Activated T-helper 1 cell treated with anti-CD3 and anti-CD28 coated beads, Interleukin-2, amount 50 U/mL, for 16 hours (primary cell): ENCODE measurements at regions not wholly inside any gene's neighbourhood (a gene's known extent, or its start where the extent isn't known, plus 50 kb on each side); places are given as distances from the start of the nearest gene placed in this dataset.
"Not testable (repeated sequence)": the region's sequence is repeated elsewhere in the genome, so short reads cannot be mapped to it uniquely, and the experiment has no call there.

Experiments
- DNase-seq, 2 donors: peaks; one replicate each; pipeline ENCODE4 v3.0.0-alpha.2; 2020; ENCODE audit warnings: low read depth in 1 of 2, low spot score in 1 of 2

DNA sequence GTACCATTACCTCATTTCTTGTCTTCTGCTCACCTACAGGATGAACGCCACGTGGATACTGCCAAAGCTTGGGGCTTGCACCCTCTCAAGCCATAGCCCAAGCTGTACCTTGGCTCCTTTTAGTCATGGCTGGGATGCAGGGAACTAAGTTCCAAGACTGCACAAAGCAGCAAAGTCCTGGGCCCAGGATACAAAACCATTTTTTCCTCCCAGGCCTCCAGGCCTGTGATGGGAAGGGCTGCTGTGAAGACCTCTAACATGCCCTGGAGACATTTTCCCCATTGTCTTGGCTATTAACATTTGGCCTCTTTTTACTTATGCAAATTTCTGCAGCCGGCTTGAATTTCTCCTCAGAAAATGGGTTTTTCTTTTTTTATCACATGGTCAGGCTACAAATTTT lies 795.1 kb upstream of the VRK2 start:
- not testable (repeated sequence) for DNase-seq

DNA sequence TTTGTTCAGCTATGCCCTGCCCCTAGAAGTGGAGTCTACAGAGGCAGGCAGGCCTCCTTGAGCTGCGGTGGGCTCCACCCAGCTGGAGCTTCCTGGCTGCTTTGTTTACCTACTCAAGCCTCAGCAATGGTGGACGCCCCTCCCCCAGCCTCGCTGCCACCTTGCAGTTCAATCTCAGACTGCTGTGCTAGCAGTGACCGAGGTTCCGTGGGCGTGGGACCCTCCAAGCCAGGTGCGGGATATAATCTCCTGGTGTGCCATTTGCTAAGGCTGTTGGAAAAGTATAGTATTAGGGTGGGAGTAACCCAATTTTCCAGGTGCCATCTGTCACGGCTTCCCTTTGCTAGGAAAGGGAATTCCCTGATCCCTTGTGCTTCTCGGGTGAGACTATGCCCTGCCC lies 770.2 kb upstream of the VRK2 start:
- DNase-seq, result not testable (repeated sequence)

DNA sequence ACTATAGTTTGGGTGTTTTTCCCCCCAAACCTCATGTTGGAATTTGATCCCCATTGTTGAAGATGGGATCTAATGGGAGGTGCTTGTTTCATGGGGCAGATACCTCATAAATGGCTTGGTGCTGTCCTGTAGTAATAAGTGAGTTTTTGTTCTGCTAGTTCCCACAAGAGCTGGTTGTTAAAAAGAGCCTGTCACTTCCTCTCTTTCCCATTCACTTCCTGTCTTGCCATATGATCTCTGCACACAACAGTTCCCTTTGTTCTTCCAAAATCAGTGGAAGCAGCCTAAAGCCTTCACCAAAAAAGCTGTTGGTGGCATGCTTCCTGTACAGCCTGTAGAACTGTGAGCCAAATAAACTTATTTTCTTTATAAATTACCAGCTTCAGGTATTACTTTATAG lies 768.2 kb upstream of the VRK2 start:
- DNase-seq, result no peak

DNA sequence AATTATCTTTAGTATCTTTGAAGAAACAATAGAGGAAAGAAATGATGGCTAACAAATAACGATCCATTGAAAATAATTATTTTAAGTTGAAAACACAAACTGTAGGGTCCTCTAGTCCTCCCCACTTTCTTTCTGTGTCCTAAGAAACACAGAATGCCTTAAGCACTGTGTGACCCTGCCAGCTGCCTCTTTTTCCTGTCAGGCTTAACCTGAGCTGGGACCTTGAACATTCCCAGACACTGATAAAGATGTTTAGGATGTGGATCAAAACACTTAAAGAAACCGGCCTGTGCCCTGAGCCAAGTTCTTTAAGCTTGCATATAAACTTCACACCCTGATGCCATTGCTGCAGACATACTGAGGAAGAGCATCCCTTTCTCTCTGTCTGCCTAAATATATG lies 755.4 kb upstream of the VRK2 start:
- DNase-seq, result no peak

DNA sequence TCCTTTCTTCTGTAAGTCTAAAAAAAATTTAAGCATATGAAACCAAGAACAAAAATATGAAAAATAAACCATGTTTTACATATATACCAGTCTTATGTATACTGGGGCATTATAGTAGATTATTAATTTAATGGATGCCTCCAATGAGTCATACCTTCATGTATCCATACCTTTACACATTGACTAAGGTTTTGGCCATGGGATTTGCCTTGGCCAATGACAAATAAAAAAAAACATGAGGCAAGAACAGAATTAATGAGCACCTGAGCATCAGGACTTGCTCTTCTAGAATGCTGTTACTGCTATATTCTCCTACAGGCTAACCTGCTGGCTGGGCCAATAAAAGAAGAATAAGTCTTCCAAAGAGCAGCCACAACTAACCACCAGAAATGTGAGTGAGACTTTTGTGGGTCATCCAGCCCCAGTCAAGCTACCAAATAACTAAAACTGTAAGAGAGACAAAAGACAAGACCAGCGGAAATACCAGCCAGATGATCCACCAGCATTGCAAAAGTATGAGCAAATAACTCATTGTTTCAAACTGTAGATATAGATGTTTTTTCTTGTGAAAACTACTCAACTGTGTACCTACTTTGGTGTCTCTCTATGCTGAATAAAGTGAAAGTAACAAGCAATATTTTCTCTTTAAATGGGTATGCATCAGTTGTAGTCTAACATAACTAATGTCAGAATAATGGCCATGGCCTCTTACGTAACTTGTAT lies 749.6 kb upstream of the VRK2 start:
- DNase-seq, result no peak

DNA sequence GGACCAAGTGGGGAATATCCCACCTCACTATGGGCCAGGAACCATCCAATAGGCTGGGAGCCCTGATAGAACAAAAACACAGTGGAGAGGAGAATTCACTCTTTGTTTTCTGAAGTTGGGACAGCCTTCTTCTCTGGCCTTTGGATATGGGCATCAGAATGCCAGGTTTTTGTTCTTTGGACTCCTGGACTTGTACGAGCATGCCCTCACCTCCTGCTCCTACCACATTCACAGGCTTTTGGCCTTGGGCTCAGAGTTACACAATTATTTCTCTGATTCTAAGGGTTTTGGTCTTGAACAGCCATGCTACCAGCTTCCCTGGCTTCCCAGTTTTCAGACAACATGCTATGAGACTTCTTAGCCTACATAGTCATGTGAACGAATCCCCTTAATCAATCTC lies 732.9 kb upstream of the VRK2 start:
- no peak for DNase-seq

DNA sequence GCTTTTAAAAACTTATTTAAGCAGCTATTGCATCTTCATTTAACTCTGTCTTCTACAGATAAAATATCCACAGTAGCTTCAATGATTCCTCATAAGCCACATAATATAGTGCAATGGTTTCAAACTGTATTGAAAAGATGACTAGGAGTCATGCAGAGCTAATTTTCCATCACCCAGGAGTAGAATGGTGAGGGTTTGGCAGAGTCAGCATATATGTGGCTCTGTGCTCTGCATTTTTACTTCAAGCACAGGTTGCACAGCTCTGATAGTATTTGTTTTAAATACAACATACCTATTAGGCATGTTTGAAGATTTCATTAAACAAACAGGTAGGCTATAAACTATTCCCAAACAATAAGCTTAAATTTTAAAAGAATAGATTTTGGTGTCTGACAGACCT lies 731.9 kb upstream of the VRK2 start:
- no peak for DNase-seq

DNA sequence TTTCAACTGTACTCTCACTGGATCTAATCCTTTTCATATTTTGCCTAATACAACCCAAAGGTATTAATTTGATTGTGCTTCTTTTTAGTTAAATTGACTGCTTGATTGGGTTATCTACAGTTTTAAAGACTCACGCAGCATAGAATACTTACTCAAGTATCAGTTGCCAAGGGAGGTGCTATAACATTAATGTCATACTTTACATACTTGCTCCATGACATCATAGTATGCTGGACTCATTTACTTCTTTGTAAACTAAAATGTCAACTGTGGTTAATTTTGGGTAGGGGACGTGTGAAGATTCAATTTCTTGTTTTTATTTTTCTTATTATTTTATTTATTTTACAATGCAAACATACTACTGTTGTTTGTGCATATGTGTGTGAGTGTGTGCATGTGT lies 716.2 kb upstream of the VRK2 start:
- no peak for DNase-seq

DNA sequence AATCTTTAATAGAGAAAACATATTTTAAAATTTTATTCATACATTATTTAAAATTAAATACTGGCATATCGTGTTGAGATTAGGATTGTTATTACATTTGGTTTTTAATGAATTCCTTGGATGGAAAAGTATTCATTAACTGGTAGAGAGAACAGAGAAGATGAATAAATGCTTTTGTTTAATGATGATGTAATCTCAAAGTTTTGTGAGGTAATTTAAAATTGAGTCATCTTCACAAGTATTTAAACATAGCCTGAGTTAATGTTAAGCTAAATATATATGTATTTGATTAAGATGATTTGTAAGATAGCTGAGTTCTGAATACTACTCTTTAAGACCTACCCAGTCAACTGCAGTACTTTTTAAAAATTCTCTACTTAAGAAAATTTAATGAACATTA lies 713.4 kb upstream of the VRK2 start:
- no peak for DNase-seq

DNA sequence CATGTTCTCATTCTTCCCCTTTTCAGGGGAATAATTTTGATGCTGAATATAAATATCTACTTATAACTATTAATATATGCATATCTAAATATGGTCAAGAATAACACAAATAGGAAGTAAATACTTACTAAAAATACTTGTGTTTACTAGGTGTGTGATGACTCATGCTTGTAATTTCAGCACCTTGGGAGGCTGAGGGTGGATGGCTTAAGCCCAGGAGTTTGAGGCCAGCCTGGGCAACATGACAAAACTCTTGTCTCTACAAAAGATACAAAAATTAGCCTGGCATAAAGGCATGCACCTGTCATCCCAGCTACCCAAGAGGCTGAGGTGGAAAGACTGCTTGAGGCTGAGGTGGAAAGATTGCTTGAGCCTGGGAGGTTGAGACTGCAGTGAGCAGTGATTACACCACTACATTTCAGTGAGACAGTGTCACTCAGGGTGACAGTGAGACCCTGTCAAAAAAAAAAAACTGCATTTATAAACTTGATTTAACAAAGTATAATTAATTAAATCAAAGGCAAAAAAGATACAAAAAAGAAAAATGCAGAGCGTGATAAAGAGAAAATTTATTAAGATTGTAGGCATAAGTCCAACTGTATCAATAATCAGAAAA lies 703.1 kb upstream of the VRK2 start:
- no peak for DNase-seq

DNA sequence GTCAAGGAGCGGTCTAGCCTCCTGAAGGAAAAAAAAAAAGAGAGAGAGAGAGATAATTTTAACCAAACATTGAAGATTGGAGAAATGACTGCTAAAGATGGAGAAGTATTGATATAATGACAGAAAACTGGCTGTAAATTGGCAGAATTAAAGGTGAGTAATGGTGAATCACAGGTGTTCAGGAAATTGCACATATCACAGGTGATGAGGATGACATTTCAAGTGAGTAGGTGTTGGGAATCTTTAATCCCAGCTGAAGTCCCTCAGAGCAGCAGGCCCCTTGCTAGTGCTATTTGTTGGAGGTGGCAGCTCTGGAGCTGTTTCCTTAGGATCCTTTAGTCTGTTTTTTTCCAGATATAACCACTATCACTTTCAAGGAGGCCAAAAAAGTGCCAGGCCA lies 678.4 kb upstream of the VRK2 start:
- DNase-seq, result no peak

DNA sequence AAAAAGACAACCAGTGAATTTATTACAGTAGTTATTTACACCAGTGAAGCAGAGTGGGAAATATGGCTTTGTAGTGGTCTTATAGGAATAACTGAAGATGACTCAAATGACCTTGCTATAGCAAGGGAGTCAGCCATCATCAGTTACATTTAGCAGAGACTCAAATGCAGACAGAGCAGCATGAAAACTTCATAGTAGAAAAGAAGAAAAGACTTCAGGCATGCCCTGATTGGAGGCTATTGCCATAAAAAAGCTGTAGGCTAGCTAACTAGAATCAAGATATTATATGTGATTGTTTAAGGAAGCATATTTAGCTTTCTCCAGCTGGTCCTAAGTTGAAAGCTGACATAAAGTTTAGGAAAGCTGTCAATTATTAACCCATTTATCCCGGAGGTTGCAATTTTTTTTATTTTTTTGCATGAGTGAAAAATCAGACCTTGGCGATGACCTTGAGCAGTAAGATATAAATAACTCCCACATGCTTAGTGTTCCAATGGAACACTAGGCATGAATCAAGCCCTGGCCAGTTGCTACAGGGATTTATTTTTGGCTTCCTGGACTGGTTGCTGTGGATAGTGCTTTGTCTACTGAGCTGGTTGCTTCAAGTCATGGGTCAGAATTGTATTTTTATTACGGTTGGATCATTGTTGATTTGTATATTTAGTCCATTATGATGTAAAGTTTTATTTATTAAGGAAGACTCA lies 675.6 kb upstream of the VRK2 start:
- DNase-seq, result no peak

DNA sequence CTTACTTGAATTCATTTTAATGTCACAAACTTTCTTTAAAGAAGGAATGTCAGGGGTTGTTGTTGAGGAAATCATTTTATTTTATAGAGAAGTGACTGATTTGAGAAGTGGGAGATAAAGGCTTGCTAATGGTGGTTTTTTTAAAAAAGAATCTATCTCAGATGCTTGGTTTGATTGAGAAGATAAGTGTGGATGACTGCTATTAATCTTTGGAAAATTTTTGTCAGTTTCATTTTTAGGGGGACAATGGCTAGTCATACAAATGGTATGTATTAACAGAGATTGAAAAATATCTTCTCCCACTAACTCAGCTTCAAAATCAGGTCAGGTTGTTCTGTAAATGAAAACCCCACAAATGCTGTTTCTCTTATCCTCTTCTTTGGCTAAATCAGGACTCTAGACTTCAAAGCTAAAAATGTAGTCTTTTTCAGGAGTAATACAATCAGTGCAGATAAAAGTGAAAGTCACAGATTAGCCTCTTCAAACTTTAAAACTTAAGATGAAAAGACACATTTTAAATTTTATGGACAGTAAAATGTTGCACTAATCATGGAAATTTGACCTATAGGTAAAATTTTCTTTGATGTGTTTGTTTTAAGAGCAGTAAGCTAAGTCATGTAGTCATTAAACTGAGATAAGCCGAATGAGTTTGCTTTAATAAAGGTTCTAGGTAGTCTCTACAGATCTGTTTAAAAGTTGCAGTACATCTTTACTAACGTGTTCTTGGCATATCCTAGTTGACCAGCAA lies 674.2 kb upstream of the VRK2 start:
- DNase-seq, result no peak

DNA sequence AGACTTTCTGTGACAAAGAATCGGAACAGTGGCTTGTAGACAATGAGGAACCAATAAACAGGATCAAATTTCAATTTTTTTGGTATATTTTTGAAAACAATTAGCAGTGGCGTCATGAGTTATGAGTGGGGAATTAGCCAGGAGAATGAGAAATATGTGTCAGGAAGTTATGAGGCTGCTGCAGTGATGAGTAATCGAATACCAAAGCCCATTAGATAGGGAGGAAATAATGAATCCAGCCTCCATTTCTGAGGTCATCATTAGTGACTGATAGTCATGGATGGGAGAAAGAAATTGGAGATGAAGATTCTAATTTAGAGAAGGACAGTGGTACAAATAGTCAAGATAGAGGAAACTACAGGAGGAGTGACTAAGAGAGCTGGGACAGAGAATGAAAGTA lies 673.1 kb upstream of the VRK2 start:
- no peak for DNase-seq

DNA sequence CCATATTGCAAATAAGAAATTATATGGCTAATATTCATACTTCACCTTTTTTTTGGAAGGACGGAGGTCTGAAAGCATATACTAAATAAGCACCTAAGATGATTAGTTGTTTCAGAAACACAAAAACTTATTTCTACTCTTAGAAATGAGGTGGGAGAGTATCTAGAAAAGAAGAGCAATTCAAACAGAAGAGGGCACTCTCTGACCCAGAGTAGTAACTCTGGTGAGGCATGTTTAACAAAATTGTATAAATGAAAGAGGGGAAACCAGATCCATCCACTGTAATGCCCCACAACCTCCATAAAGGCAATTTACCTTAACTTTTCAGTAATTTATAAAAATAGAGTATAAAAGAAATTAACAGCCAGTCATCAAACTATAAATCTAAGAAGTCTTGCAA lies 669.6 kb upstream of the VRK2 start:
- no peak for DNase-seq

DNA sequence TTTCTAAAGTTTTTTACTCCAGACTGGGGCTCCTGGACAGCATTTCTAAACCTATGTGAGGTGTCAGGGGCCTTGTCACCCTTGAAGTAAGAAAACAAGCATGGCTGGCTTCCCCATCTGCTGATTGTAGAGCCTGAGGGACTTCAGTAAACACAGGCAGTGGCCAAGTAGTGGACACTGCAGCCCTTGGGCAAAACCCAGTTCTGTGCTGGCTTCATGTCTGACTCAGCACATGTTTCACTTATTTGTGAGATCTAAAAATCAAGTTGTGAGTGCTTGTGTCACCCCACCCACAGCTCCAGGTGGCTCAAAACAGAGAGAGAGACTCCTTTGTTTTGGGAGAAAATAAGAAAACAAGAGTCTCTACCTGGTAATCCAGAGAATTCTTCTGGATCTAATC lies 660.3 kb upstream of the VRK2 start:
- DNase-seq, result no peak

DNA sequence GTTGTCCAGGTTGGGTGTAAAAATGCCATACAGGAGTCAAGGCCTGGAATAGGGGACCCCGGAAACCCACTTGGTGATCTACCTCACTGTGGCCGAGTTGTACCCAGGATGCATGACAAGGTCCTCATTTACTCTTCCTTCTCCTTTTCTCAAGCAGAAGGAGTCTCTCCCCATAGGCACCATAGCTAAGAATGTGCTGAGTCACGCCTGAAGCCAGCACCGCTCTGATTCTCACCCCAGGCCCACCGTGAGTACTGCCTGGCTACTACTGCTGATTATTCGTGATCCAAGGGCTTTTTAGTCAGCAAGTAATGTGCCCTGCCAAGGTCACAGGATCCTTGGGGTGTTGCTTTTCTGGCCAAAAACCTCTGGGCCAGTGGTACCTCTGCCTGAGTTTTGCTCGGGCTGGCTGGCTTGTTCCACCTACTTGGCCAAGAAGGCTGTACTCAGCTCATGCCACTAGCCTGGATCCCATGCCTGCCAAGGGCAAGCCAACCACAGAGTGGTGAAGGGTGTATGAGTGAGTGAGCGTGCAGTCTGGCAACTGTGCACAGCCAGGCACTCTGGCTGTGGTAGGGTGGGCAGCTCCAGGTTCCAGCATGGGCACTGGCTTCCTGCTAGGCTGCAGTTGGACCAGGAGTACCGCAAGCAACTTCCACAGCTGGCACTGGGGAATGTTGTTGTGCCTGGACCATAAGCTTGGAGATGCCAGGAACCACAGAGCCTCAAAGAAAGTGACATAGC lies 650.1 kb upstream of the VRK2 start:
- DNase-seq, result no peak

DNA sequence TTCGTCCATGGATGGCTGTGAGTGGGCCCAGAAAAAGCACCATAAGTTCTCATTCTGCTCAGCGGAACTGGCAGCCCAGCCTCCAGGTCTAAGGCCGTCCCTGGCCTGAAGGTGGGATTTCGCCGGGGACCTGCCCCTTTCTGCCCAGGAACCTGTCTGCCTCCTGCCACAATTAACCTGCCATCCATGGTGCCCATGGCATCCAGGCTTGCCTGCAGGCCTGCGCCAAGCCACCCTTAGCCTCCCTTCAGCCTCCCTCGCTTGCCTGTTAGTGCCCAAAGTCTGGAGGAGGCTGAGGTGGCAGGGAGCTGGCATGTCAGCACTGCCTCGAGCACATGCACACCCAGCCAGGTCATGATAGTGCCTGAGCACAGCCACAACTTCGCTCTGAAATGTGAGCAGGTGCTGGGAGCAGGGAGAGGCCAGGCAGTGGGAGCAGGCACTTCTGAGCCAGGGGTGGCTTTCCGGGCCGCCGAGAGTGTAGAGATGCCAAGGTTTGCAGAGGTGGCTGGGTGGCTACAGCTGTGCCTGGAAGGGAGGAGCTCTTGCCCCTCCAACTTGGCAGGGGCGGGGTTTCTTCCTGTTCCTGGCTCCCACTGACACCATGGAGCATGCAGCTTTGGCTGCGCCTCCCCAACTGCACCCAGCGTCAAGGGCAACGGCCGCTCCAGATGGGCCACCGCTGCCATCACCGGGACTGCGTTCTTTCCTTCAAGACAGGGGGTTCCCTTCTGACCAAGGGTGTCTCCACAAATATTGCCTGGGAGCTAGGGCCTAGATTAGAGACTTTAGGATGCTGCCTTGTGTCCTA lies 648.9 kb upstream of the VRK2 start:
- DNase-seq, result no peak

DNA sequence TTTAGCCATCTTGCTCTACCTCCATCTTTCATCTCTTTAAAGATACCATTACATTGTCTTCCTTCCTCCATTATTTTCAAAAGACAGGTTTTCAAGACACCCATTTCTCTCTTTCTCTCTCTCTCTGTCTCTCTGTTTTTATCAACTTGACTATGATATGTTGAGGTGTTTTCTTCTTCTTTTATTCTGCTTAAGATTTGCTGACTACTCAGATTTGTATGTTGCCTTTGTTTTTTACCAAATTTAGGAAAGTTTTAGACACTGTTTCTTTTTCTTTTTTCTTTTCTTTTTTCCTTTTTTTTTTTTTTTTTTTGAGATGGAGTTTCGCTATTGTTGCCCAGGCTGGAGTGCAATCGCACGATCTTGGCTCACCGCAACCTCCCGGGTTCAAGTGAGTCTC lies 647.5 kb upstream of the VRK2 start:
- DNase-seq, result no peak

DNA sequence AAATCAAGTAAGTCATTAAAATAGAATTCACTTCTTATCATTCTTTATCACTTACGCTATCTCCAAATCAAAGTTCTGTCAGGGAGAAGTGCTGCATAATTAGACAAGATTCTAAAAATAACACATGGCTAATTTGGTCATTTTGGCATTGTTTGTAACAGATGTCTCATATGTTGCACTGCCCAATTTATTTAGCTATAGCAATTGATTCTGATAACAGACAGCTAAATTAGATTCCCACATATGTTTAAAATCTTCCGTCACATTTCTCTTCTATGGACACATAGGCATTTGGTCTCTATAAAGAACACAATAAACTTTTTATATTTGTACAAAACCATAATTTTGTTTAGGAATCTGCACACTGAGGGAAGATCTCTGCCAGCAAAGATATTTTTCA lies 644.5 kb upstream of the VRK2 start:
- no peak for DNase-seq
